Transverse colon (tissue), 4 donors: ENCODE measurements at regions not wholly inside any gene's neighbourhood (a gene's known extent, or its start where the extent isn't known, plus 50 kb on each side); places are given as distances from the start of the nearest gene placed in this dataset.

Experiments
- EP300 ChIP-seq: sonication (generic); formaldehyde crosslinking; IDR thresholded peaks from one replicate; pipeline ENCODE4 v1.6.1; 2017; ENCODE audit warnings: antibody characterized with exemption, low read depth
- POLR2A ChIP-seq: fragments of 450-650 bp; IDR thresholded peaks from one replicate; pipeline ENCODE4 v1.6.1; 2016; ENCODE audit warnings: antibody characterized with exemption, mild to moderate bottlenecking, moderate library complexity
- POLR2AphosphoS5 ChIP-seq, 3 donors: sonication (generic); formaldehyde crosslinking; IDR thresholded peaks; one replicate each; pipeline ENCODE4 v1.6.1; 2016; ENCODE audit warnings: antibody characterized with exemption in 3 of 3
- TF ChIP-seq, protein P1 (sequence below), 5 experiments: fragments of 200-600 bp in 3 of 5; fragments of 450-650 bp in 2 of 5; sonication (generic) in 3 of 5; IDR thresholded peaks; 1 replicate in 2 of 5; 2 replicates in 3 of 5; pipeline ENCODE4 v1.5.1; 2016 to 2017; ENCODE audit warnings: antibody characterized with exemption in 5 of 5, inconsistent platforms in 3 of 5, mild to moderate bottlenecking in 2 of 5, moderate library complexity in 1 of 5

- TF ChIP-seq POLR2AphosphoS5 (IDR thresholded peaks at IDR 0.05) (no peak), POLR2A (no peak), EP300 (no peak)
- TF ChIP-seq, protein P1, sequence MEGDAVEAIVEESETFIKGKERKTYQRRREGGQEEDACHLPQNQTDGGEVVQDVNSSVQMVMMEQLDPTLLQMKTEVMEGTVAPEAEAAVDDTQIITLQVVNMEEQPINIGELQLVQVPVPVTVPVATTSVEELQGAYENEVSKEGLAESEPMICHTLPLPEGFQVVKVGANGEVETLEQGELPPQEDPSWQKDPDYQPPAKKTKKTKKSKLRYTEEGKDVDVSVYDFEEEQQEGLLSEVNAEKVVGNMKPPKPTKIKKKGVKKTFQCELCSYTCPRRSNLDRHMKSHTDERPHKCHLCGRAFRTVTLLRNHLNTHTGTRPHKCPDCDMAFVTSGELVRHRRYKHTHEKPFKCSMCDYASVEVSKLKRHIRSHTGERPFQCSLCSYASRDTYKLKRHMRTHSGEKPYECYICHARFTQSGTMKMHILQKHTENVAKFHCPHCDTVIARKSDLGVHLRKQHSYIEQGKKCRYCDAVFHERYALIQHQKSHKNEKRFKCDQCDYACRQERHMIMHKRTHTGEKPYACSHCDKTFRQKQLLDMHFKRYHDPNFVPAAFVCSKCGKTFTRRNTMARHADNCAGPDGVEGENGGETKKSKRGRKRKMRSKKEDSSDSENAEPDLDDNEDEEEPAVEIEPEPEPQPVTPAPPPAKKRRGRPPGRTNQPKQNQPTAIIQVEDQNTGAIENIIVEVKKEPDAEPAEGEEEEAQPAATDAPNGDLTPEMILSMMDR (IDR thresholded peaks at IDR 0.05) = no peak
Measured at GRCh38 chr4:84434344-84434743, 64.7 kb downstream of the NKX6-1 start.
